ENCODE measurements at regions not wholly inside any gene's neighbourhood (a gene's known extent, or its start where the extent isn't known, plus 50 kb on each side); places are given as distances from the start of the nearest gene placed in this dataset.
A peak's percentile ranks its signal among the peaks of the same experiment; 100 is the strongest.

- H3K27me3 ChIP-seq (ENCODE audit: control insufficient read depth, insufficient read depth, low read length): no peaks in the 10 kb centered on the region
- H3K36me3 ChIP-seq (ENCODE audit: control insufficient read depth, insufficient read depth, low read length): no peaks in the 10 kb centered on the region
- POLR2A ChIA-PET: no interaction called here
- H3K4me3 ChIP-seq (ENCODE audit: low read depth, low read length): no peak overlapping the region
- no peak for DNase-seq (ENCODE audit: low read depth)
- no peak for TF ChIP-seq CTCF (IDR thresholded peaks at IDR 0.05; ENCODE audit: insufficient read depth, low read depth, low read length)
- CTCF ChIA-PET: interaction anchor here (0.6 kb wide), 1 partner anchor 265 kb away, joined by 3 read pairs; no protein-coding TSS in a partner anchor
Measured at GRCh38 chr11:81669935-81670543, 1063.6 kb downstream of the FAM181B start.

- no peak for TF ChIP-seq CTCF (IDR thresholded peaks at IDR 0.05; ENCODE audit: insufficient read depth, low read depth, low read length)
- no peak for DNase-seq (ENCODE audit: low read depth)
- Histone ChIP-seq H3K36me3 (ENCODE audit: control insufficient read depth, insufficient read depth, low read length) (no peaks in the 10 kb centered on the region), H3K27me3 (ENCODE audit: control insufficient read depth, insufficient read depth, low read length) (no peaks in the 10 kb centered on the region), H3K4me3 (ENCODE audit: low read depth, low read length) (no peak overlapping the region)
- ChIA-PET POLR2A (no interaction called here), CTCF (no interaction called here)
Measured at GRCh38 chr11:81658722-81659121, 1074.9 kb downstream of the FAM181B start.

GRCh38 chr11:81655351-81655750 lies 1078.3 kb downstream of the FAM181B start:
- Histone ChIP-seq H3K27me3 (ENCODE audit: control insufficient read depth, insufficient read depth, low read length) (no peaks in the 10 kb centered on the region), H3K4me3 (ENCODE audit: low read depth, low read length) (no peak overlapping the region), H3K36me3 (ENCODE audit: control insufficient read depth, insufficient read depth, low read length) (no peaks in the 10 kb centered on the region)
- POLR2A ChIA-PET: no interaction called here
- CTCF ChIA-PET: no interaction called here
- TF ChIP-seq CTCF (IDR thresholded peaks at IDR 0.05; ENCODE audit: insufficient read depth, low read depth, low read length): no peak
- no peak for DNase-seq (ENCODE audit: low read depth)

GRCh38 chr11:81647374-81647773 lies 1086.3 kb downstream of the FAM181B start:
- Histone ChIP-seq H3K4me3 (ENCODE audit: low read depth, low read length) (no peak overlapping the region), H3K36me3 (ENCODE audit: control insufficient read depth, insufficient read depth, low read length) (no peaks in the 10 kb centered on the region), H3K27me3 (ENCODE audit: control insufficient read depth, insufficient read depth, low read length) (no peaks in the 10 kb centered on the region)
- no peak for DNase-seq (ENCODE audit: low read depth)
- POLR2A ChIA-PET: no interaction called here
- CTCF ChIA-PET: interaction anchor here (0.7 kb wide), 1 partner anchor 10 kb away, joined by 3 read pairs; no protein-coding TSS in a partner anchor
- no peak for TF ChIP-seq CTCF (IDR thresholded peaks at IDR 0.05; ENCODE audit: insufficient read depth, low read depth, low read length)

- ChIA-PET CTCF (interaction anchor here (0.6 to 1.4 kb wide), 3 partner anchors 11 to 14 kb away, joined by 3 to 5 read pairs (median 4); no protein-coding TSS in a partner anchor), POLR2A (no interaction called here)
- Histone ChIP-seq H3K36me3 (ENCODE audit: control insufficient read depth, insufficient read depth, low read length) (no peaks in the 10 kb centered on the region), H3K4me3 (ENCODE audit: low read depth, low read length) (no peak overlapping the region), H3K27me3 (ENCODE audit: control insufficient read depth, insufficient read depth, low read length) (no peaks in the 10 kb centered on the region)
- no peak for DNase-seq (ENCODE audit: low read depth)
- TF ChIP-seq CTCF (IDR thresholded peaks at IDR 0.05; ENCODE audit: insufficient read depth, low read depth, low read length): peak; percentile 46
Measured at GRCh38 chr11:81644239-81644840, 1089.3 kb downstream of the FAM181B start.
